IMR-90 (cell line): ENCODE measurements at regions not wholly inside any gene's neighbourhood (a gene's known extent, or its start where the extent isn't known, plus 50 kb on each side); places are given as distances from the start of the nearest gene placed in this dataset.

Experiments used
- CEBPB ChIP-seq: IDR thresholded peaks from 2 replicates; pipeline ENCODE4 v1.6.1; 2012; ENCODE audit warnings: low read depth, low read length, improper control_type of control experiment
- CTCF ChIP-seq: conservative IDR thresholded peaks from 2 replicates; pipeline ENCODE4 v1.5.1; 2012; ENCODE audit warnings: mild to moderate bottlenecking, low read depth, low read length, improper control_type of control experiment
- FOS ChIP-seq: fragments of 150-350 bp; IDR thresholded peaks from 2 replicates; pipeline ENCODE4 v1.6.1; 2016; ENCODE audit warnings: low read depth, low read length
- MAZ ChIP-seq: IDR thresholded peaks from 2 replicates; pipeline ENCODE4 v1.6.1; 2012; ENCODE audit warnings: low read depth, mild to moderate bottlenecking, low read length, improper control_type of control experiment, moderate library complexity, borderline replicate concordance
- MXI1 ChIP-seq: IDR thresholded peaks from 2 replicates; pipeline ENCODE4 v1.6.1; 2012; ENCODE audit warnings: low read depth, mild to moderate bottlenecking, low read length, moderate library complexity, borderline replicate concordance
- POLR2A ChIP-seq: IDR thresholded peaks from 2 replicates; pipeline ENCODE4 v1.6.1; 2012; ENCODE audit warnings: mild to moderate bottlenecking, low read depth, low read length
- RAD21 ChIP-seq: IDR thresholded peaks from 2 replicates; pipeline ENCODE4 v1.6.1; 2012; ENCODE audit warnings: low read length, improper control_type of control experiment
- RCOR1 ChIP-seq: IDR thresholded peaks from 2 replicates; pipeline ENCODE4 v1.6.1; 2012; ENCODE audit warnings: mild to moderate bottlenecking, low read length, improper control_type of control experiment; ENCODE audit not compliant: insufficient replicate concordance
- RFX5 ChIP-seq: IDR thresholded peaks from 2 replicates; pipeline ENCODE4 v1.8.0; 2012; ENCODE audit warnings: low read depth, mild to moderate bottlenecking, low read length, moderate library complexity
- SMC3 ChIP-seq: fragments of 150-350 bp; IDR thresholded peaks from 2 replicates; pipeline ENCODE4 v1.6.1; 2016; ENCODE audit warnings: low read depth, mild to moderate bottlenecking, antibody characterized with exemption, low read length, moderate library complexity
- USF2 ChIP-seq: fragments of 150-350 bp; IDR thresholded peaks from 2 replicates; pipeline ENCODE4 v1.6.1; 2017; ENCODE audit warnings: mild to moderate bottlenecking, antibody characterized with exemption, low read length, low read depth

GRCh38 chr2:13779996-13780395 is 852.5 kb upstream of the LRATD1 start:
- TF ChIP-seq POLR2A, result no peak
- TF ChIP-seq CTCF, result no peak
- TF ChIP-seq SMC3, result no peak
- TF ChIP-seq RCOR1, result no peak
- no peak for TF ChIP-seq FOS
- no peak for TF ChIP-seq MAZ
- no peak for TF ChIP-seq USF2
- TF ChIP-seq RFX5, result no peak
- TF ChIP-seq CEBPB, result no peak
- no peak for TF ChIP-seq RAD21
- TF ChIP-seq MXI1, result no peak
